Cardiac fibroblast (primary cell): ENCODE measurements at regions not wholly inside any gene's neighbourhood (a gene's known extent, or its start where the extent isn't known, plus 50 kb on each side); places are given as distances from the start of the nearest gene placed in this dataset.

Experiments
- DNase-seq, 2 donors: peaks; one replicate each; pipeline versions ENCODE4 v3.0.0 to v3.0.0-alpha.2; 2010; ENCODE audit warnings: low read depth in 2 of 2
- H3K4me3 ChIP-seq, 2 donors: replicated peaks in 1 of 2; 1 replicate in 1 of 2; 2 replicates in 1 of 2; pipeline ENCODE4 v1.5.1; 2011; ENCODE audit warnings: low read depth in 2 of 2, low read length in 2 of 2, mild to moderate bottlenecking in 2 of 2, moderate library complexity in 1 of 2
- CTCF ChIP-seq: IDR thresholded peaks from one replicate; pipeline ENCODE4 v1.5.1; 2011; ENCODE audit warnings: low read depth, mild to moderate bottlenecking, low read length, inconsistent platforms

- peak; percentile 22 to 53 for DNase-seq
- no peak overlapping the region for H3K4me3 ChIP-seq
- TF ChIP-seq CTCF = no peak
These were observed 450.6 kb upstream of the ST6GAL2 start for GRCh38 chr2:107336526-107336925.

- H3K4me3 ChIP-seq = no peak overlapping the region
- TF ChIP-seq CTCF = no peak
- peak; percentile 81 to 84 for DNase-seq
These were observed 451.4 kb upstream of the ST6GAL2 start for GRCh38 chr2:107337209-107337898.

GRCh38 chr2:107338059-107338458, 452.1 kb upstream of the ST6GAL2 start:
- TF ChIP-seq CTCF = no peak
- no peak overlapping the region for H3K4me3 ChIP-seq
- peak; percentile 52 to 71 for DNase-seq

DNA sequence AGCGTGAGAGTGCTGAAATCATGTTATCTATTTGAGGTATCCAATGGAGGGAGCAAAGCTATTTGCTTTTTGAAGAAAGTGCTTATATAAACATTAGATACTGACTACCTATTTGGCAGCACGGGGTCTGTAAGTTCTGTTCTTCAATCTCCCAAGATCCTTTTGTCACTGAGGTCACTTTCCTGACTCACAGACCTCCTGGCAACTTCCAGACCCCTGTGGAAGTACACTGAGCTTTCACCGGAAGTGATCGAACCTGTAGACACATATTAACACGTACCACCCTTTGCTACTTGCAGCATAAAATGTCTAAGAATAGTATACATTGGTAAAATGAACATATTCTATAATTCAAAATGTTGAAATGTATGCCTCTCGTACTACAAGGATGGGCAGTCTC, 452.6 kb upstream of the ST6GAL2 start:
- no peak for TF ChIP-seq CTCF
- DNase-seq = peak in 1 of 2 donors; percentile 15
- H3K4me3 ChIP-seq = no peak overlapping the region

DNA sequence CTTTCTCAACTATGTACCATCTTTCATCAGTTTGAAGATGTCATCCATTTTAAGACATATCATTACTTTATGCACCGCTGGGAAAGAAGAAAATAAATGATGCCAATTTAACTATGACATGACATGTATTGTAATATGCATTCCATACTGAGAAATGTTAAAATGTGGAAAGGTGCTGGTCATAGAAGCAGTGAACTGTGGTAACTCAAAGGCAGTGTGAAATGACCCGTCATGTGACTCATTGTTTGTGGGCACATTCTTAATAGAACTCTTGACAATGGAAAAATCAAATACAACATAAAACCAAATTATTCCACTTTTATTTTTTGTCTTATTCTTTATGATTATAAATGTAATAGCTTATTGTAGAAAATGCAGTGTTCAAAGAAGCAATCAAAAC, 455.0 kb upstream of the ST6GAL2 start:
- no peak for TF ChIP-seq CTCF
- no peak overlapping the region for H3K4me3 ChIP-seq
- DNase-seq = no peak

GRCh38 chr2:107349329-107349728, 463.4 kb upstream of the ST6GAL2 start:
- no peak overlapping the region for H3K4me3 ChIP-seq
- no peak for DNase-seq
- no peak for TF ChIP-seq CTCF

DNA sequence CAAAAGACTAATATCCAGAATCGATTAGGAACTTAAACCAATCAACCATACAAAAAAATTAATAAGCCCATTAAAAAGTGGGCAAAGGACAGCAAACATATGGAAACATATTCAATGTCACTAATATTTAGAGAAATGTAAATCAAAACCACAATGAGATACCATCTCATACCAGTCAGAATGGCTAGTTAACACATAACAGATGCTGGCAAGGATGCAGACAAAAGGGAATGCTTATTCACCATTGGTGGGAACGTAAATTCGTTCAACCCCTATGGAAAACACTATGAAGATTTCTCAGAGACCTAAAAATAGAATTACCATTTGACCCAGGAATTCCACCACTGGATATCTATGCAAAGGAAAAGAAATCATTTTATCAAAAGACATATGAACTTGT, 468.2 kb upstream of the ST6GAL2 start:
- TF ChIP-seq CTCF = no peak
- no peak for DNase-seq
- no peak overlapping the region for H3K4me3 ChIP-seq
